ENCODE measurements at regions not wholly inside any gene's neighbourhood (a gene's known extent, or its start where the extent isn't known, plus 50 kb on each side); places are given as distances from the start of the nearest gene placed in this dataset.
"Not testable (repeated sequence)": the region's sequence is repeated elsewhere in the genome, so short reads cannot be mapped to it uniquely, and the experiment has no call there.

DNA sequence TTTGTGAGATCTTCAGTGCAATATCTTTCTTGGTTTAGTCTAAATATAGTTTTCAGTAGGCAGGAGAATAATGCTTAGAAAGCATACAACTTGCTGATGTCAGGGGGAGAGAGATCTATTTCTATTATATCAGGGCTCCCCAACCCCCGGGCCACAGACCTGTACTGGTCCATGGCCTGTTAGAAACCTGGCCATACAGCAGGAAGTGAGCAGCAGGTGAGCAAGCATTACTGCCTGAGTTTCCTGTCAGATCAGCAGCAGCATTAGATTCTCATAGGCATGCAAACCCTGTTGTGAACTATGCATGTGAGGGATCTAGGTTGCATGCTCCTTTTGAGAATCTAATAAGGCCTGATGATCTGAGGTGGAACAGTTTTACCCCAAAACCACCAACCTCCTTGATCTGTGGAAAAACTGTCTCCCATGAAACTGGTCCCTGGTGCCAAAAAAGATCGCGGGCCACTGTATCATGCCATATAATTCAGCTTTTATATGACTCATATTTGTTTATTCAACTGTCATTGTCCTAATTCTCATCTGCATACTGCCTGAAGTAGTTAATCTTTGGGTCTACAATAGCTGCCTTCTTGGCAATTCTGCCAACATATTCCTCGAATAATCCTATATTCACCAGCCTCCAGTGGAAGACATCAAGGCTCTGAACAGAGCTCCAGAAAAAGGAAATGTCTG lies 163.6 kb upstream of the DYRK2 start:
- peaks cover 10% of the 10 kb centered on the region for H3K4me1 Mint-ChIP-seq
- H3K27me3 ChIP-seq = no peaks in the 10 kb centered on the region
- H3K27ac Mint-ChIP-seq = no peak overlapping the region
- no peak overlapping the region for H3K27ac ChIP-seq
- no peaks in the 10 kb centered on the region for H4K20me1 ChIP-seq (ENCODE audit: low read depth)
- peaks cover 23% of the 10 kb centered on the region for H3K9me3 Mint-ChIP-seq
- DNase-seq (ENCODE audit: low spot score) = no peak
- peaks cover 4% of the 10 kb centered on the region for H3K36me3 Mint-ChIP-seq
- H3K27me3 Mint-ChIP-seq (ENCODE audit: insufficient read depth, low read depth) = peaks cover 2% of the 10 kb centered on the region
- H3K4me3 Mint-ChIP-seq = no peak overlapping the region
- TF ChIP-seq CTCF (IDR thresholded peaks at IDR 0.05) (no peak), EZH2phosphoT487 (IDR thresholded peaks at IDR 0.05) (no peak), EZH2 (IDR thresholded peaks at IDR 0.05) (no peak)
- no peaks in the 10 kb centered on the region for H3K79me2 ChIP-seq (ENCODE audit: low read depth)
- no peak overlapping the region for H3K9ac ChIP-seq
- no peak overlapping the region for H2AFZ ChIP-seq (replicated peaks)
- H3K4me2 ChIP-seq = no peak overlapping the region
- H3K4me3 ChIP-seq = no peak overlapping the region
- no peaks in the 10 kb centered on the region for H3K9me3 ChIP-seq (ENCODE audit: low read depth)
- no peaks in the 10 kb centered on the region for H3K4me1 ChIP-seq
- no peaks in the 10 kb centered on the region for H3K36me3 ChIP-seq
- H3F3A ChIP-seq (ENCODE audit: low read depth) = no peaks in the 10 kb centered on the region

DNA sequence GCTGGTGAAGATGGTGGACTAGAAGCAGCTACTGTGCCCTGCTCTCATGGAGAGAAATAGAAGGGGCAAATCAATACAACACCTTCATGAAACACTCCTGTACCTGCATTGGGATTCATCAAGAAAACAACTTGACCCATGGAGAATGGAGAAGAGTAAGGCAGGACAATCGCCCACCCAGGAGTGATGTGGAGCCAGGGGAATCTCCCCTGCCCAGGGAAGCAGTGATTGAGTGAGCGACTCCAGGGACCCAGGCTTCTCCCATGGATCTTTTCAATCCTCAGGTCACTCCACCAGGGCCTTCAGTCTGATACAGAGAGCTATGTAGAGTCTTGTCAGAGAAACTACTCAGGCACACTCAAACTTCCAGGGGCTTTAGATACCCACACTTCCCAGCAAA lies 161.9 kb upstream of the DYRK2 start:
- no peaks in the 10 kb centered on the region for H3K27me3 ChIP-seq
- no peak overlapping the region for H3K4me3 Mint-ChIP-seq
- no peak overlapping the region for H3K9ac ChIP-seq
- H3K27me3 Mint-ChIP-seq (ENCODE audit: insufficient read depth, low read depth) = no peaks in the 10 kb centered on the region
- TF ChIP-seq EZH2 (IDR thresholded peaks at IDR 0.05) = no peak
- peaks cover 10% of the 10 kb centered on the region for H3K4me1 Mint-ChIP-seq
- no peaks in the 10 kb centered on the region for H3K79me2 ChIP-seq (ENCODE audit: low read depth)
- no peak overlapping the region for H3K27ac ChIP-seq
- H4K20me1 ChIP-seq (ENCODE audit: low read depth) = no peaks in the 10 kb centered on the region
- no peak overlapping the region for H3K4me3 ChIP-seq
- no peaks in the 10 kb centered on the region for H3F3A ChIP-seq (ENCODE audit: low read depth)
- H3K9me3 Mint-ChIP-seq = peaks cover 29% of the 10 kb centered on the region
- H2AFZ ChIP-seq (replicated peaks) = no peak overlapping the region
- H3K27ac Mint-ChIP-seq = no peak overlapping the region
- H3K36me3 Mint-ChIP-seq = peaks cover 6% of the 10 kb centered on the region
- no peak overlapping the region for H3K4me2 ChIP-seq
- no peak for DNase-seq (ENCODE audit: low spot score)
- no peaks in the 10 kb centered on the region for H3K9me3 ChIP-seq (ENCODE audit: low read depth)
- H3K4me1 ChIP-seq = no peaks in the 10 kb centered on the region
- no peaks in the 10 kb centered on the region for H3K36me3 ChIP-seq

- H3K4me2 ChIP-seq; H3K27ac Mint-ChIP-seq; H3K36me3 ChIP-seq; H3K79me2 ChIP-seq (ENCODE audit: low read depth); H3K4me1 Mint-ChIP-seq; H3K27me3 ChIP-seq; H3K9me3 ChIP-seq (ENCODE audit: low read depth); H2AFZ ChIP-seq (replicated peaks); H4K20me1 ChIP-seq (ENCODE audit: low read depth); H3K36me3 Mint-ChIP-seq; H3K9ac ChIP-seq; H3K27ac ChIP-seq; DNase-seq (ENCODE audit: low spot score); H3K4me3 ChIP-seq; H3F3A ChIP-seq (ENCODE audit: low read depth); H3K4me3 Mint-ChIP-seq; H3K27me3 Mint-ChIP-seq (ENCODE audit: insufficient read depth, low read depth); H3K4me1 ChIP-seq: not testable (repeated sequence)
- H3K9me3 Mint-ChIP-seq = peaks cover 42% of the 10 kb centered on the region
Observed at GRCh38 chr12:67488349-67488748, 160.2 kb upstream of the DYRK2 start.

DNA sequence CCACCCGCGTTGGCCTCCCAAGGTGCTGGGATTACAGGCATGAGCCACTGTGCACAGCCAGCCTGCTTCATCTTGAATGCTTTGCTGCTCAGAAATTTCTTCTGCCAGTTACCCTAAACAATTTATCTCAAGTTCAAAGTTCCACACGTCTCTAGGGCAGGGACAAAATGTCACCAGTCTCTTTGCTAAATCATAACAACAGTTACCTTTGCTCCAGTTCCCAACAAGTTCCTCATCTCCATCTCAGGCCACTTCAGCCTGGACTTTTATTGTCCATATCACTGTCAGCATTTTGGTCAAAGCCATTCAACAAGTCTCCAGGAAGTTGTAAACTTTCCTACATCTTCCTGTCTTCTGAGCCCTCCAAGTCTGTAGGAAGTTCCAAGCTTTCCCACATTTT lies 159.5 kb upstream of the DYRK2 start:
- H3K4me3 Mint-ChIP-seq = no peak overlapping the region
- peaks cover 47% of the 10 kb centered on the region for H3K9me3 Mint-ChIP-seq
- Histone ChIP-seq H3K9ac (no peak overlapping the region), H3K4me3 (no peak overlapping the region), H4K20me1 (ENCODE audit: low read depth) (no peaks in the 10 kb centered on the region), H3K4me2 (no peak overlapping the region), H3K9me3 (ENCODE audit: low read depth) (no peaks in the 10 kb centered on the region), H3K79me2 (ENCODE audit: low read depth) (no peaks in the 10 kb centered on the region), H3K36me3 (no peaks in the 10 kb centered on the region), H3F3A (ENCODE audit: low read depth) (no peaks in the 10 kb centered on the region), H2AFZ (replicated peaks) (no peak overlapping the region), H3K27me3 (no peaks in the 10 kb centered on the region), H3K27ac (no peak overlapping the region), H3K4me1 (no peaks in the 10 kb centered on the region)
- H3K27me3 Mint-ChIP-seq (ENCODE audit: insufficient read depth, low read depth) = peaks cover 2% of the 10 kb centered on the region
- peaks cover 6% of the 10 kb centered on the region for H3K36me3 Mint-ChIP-seq
- TF ChIP-seq EZH2 (IDR thresholded peaks at IDR 0.05) (no peak), CTCF (IDR thresholded peaks at IDR 0.05) (no peak), EZH2phosphoT487 (IDR thresholded peaks at IDR 0.05) (no peak)
- no peak overlapping the region for H3K27ac Mint-ChIP-seq
- no peaks in the 10 kb centered on the region for H3K4me1 Mint-ChIP-seq
- DNase-seq (ENCODE audit: low spot score) = no peak
